ENCODE measurements at regions not wholly inside any gene's neighbourhood (a gene's known extent, or its start where the extent isn't known, plus 50 kb on each side); places are given as distances from the start of the nearest gene placed in this dataset.

- H3K4me1 ChIP-seq (ENCODE audit: control insufficient read depth, insufficient read depth, low read length) = no peaks in the 10 kb centered on the region
- DNase-seq = no peak
- 82% methylated on average over 2 of the region's 5 CpGs for WGBS (ENCODE audit: insufficient coverage, low lambda C conversion rate)
Observed at GRCh38 chr17:55635253-55635914, 87.3 kb downstream of the TMEM100 start.

GRCh38 chr17:55634702-55635101 is 88.0 kb downstream of the TMEM100 start:
- H3K27ac ChIP-seq (ENCODE audit: low read length) = no peak overlapping the region
- WGBS (ENCODE audit: insufficient coverage, low lambda C conversion rate) = no CpG with 5 or more reads among the region's 3 CpGs
- DNase-seq = no peak
- H3K36me3 ChIP-seq (ENCODE audit: control insufficient read depth, insufficient read depth, low read length) = no peaks in the 10 kb centered on the region
- no peaks in the 10 kb centered on the region for H3K4me1 ChIP-seq (ENCODE audit: control insufficient read depth, insufficient read depth, low read length)
- H3K9me3 ChIP-seq (ENCODE audit: control insufficient read depth, low read depth, low read length) = no peaks in the 10 kb centered on the region
- H3K4me3 ChIP-seq (ENCODE audit: low read length) = no peak overlapping the region
- no peaks in the 10 kb centered on the region for H3K27me3 ChIP-seq (ENCODE audit: control insufficient read depth, insufficient read depth, low read length)

More at GRCh38 chr17:55635253-55635914, 87.3 kb downstream of the TMEM100 start:
- no peak overlapping the region for H3K27ac ChIP-seq (ENCODE audit: low read length)
- H3K4me3 ChIP-seq (ENCODE audit: low read length) = no peak overlapping the region
- no peaks in the 10 kb centered on the region for H3K36me3 ChIP-seq (ENCODE audit: control insufficient read depth, insufficient read depth, low read length)
- no peaks in the 10 kb centered on the region for H3K9me3 ChIP-seq (ENCODE audit: control insufficient read depth, low read depth, low read length)
- H3K27me3 ChIP-seq (ENCODE audit: control insufficient read depth, insufficient read depth, low read length) = no peaks in the 10 kb centered on the region

- Histone ChIP-seq H3K36me3 (ENCODE audit: control insufficient read depth, insufficient read depth, low read length) (no peaks in the 10 kb centered on the region), H3K9me3 (ENCODE audit: control insufficient read depth, low read depth, low read length) (no peaks in the 10 kb centered on the region), H3K27me3 (ENCODE audit: control insufficient read depth, insufficient read depth, low read length) (no peaks in the 10 kb centered on the region), H3K4me1 (ENCODE audit: control insufficient read depth, insufficient read depth, low read length) (no peaks in the 10 kb centered on the region), H3K4me3 (ENCODE audit: low read length) (no peak overlapping the region), H3K27ac (ENCODE audit: low read length) (no peak overlapping the region)
- WGBS (ENCODE audit: insufficient coverage, low lambda C conversion rate) = no CpG with 5 or more reads among the region's 2 CpGs
- no peak for DNase-seq
Observed at GRCh38 chr17:55632893-55633292, 89.8 kb downstream of the TMEM100 start.

DNA sequence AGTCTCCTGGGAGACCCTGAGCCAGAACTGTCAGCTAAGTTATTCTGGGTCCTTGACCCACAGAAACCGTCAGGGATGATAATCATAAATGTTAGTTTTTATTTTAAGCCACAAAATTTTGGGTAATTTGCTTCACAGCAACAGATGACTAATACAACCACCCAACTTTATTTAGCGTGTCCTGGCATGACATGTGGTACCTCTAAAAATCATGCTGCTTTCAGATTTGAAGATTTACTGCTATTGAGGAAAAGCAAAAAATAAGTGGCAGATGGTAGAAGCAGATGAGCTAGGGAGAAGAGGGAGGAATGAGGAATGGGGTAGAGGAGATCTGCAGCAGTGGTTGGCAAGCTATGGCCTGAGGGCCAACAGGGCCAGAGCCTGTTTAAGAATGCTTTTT is 90.4 kb downstream of the TMEM100 start:
- no peaks in the 10 kb centered on the region for H3K27me3 ChIP-seq (ENCODE audit: control insufficient read depth, insufficient read depth, low read length)
- no peak for DNase-seq
- H3K4me3 ChIP-seq (ENCODE audit: low read length) = no peak overlapping the region
- H3K36me3 ChIP-seq (ENCODE audit: control insufficient read depth, insufficient read depth, low read length) = no peaks in the 10 kb centered on the region
- H3K27ac ChIP-seq (ENCODE audit: low read length) = no peak overlapping the region
- WGBS (ENCODE audit: insufficient coverage, low lambda C conversion rate) = 83% methylated on average over 1 of the region's 2 CpGs
- no peaks in the 10 kb centered on the region for H3K9me3 ChIP-seq (ENCODE audit: control insufficient read depth, low read depth, low read length)
- H3K4me1 ChIP-seq (ENCODE audit: control insufficient read depth, insufficient read depth, low read length) = no peaks in the 10 kb centered on the region

DNA sequence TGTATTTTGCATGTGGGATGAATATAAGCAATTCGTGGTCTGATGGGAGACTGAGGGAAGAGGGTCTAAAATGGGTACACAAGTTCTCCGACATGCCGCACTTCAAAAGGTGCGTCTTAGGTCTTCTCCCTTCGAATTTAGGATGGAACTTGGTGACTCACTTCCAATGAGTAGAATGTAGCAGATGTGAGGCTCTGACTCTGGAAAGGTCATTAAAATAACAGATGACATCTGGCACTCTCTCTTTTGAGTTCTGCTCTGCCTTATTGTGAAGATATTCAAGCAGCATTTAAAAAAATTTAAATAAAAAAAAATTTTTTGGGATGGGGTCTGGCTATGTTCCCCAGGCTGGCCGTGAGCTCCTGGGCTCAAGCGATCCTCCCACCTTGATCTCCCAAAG is 92.7 kb downstream of the TMEM100 start:
- H3K27me3 ChIP-seq (ENCODE audit: control insufficient read depth, insufficient read depth, low read length) = peaks cover 2% of the 10 kb centered on the region
- H3K36me3 ChIP-seq (ENCODE audit: control insufficient read depth, insufficient read depth, low read length) = no peaks in the 10 kb centered on the region
- H3K4me3 ChIP-seq (ENCODE audit: low read length) = no peak overlapping the region
- WGBS (ENCODE audit: insufficient coverage, low lambda C conversion rate) = 67% methylated on average over 2 of the region's 7 CpGs
- no peaks in the 10 kb centered on the region for H3K4me1 ChIP-seq (ENCODE audit: control insufficient read depth, insufficient read depth, low read length)
- no peak for DNase-seq
- H3K9me3 ChIP-seq (ENCODE audit: control insufficient read depth, low read depth, low read length) = no peaks in the 10 kb centered on the region
- no peak overlapping the region for H3K27ac ChIP-seq (ENCODE audit: low read length)

DNA sequence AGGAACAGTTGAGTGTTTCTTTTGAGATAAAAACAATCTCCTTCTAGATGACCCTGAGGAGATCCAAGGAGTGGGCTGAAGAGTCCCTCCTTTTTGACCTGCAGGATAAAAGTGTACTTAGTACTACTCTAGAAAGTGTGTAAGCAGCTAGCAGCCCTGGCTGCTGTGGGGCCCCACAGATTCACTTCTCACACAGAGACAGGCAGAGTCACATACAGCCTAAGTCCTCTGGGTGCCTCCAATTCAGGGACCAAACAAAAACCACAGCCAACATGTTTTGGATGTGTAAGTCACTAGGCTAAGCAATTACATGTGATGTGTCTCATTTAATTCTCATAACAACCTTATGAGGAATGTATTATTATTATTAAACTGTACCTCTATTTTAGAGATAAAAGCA is 97.1 kb downstream of the TMEM100 start:
- Histone ChIP-seq H3K27ac (ENCODE audit: low read length) (no peak overlapping the region), H3K9me3 (ENCODE audit: control insufficient read depth, low read depth, low read length) (no peaks in the 10 kb centered on the region), H3K27me3 (ENCODE audit: control insufficient read depth, insufficient read depth, low read length) (peaks cover 2% of the 10 kb centered on the region), H3K4me3 (ENCODE audit: low read length) (no peak overlapping the region), H3K4me1 (ENCODE audit: control insufficient read depth, insufficient read depth, low read length) (no peaks in the 10 kb centered on the region), H3K36me3 (ENCODE audit: control insufficient read depth, insufficient read depth, low read length) (no peaks in the 10 kb centered on the region)
- no peak for DNase-seq

- H3K4me3 ChIP-seq (ENCODE audit: low read length) = no peak overlapping the region
- no peak for DNase-seq
- H3K27me3 ChIP-seq (ENCODE audit: control insufficient read depth, insufficient read depth, low read length) = peaks cover 2% of the 10 kb centered on the region
- no peak overlapping the region for H3K27ac ChIP-seq (ENCODE audit: low read length)
- no peaks in the 10 kb centered on the region for H3K9me3 ChIP-seq (ENCODE audit: control insufficient read depth, low read depth, low read length)
- no peaks in the 10 kb centered on the region for H3K4me1 ChIP-seq (ENCODE audit: control insufficient read depth, insufficient read depth, low read length)
- no peaks in the 10 kb centered on the region for H3K36me3 ChIP-seq (ENCODE audit: control insufficient read depth, insufficient read depth, low read length)
- WGBS (ENCODE audit: insufficient coverage, low lambda C conversion rate) = 63% methylated on average over 1 of the region's 3 CpGs
Observed at GRCh38 chr17:55624772-55625433, 97.8 kb downstream of the TMEM100 start.

- no peak overlapping the region for H3K4me3 ChIP-seq (ENCODE audit: low read length)
- peaks cover 2% of the 10 kb centered on the region for H3K27me3 ChIP-seq (ENCODE audit: control insufficient read depth, insufficient read depth, low read length)
- no peak overlapping the region for H3K27ac ChIP-seq (ENCODE audit: low read length)
- WGBS (ENCODE audit: insufficient coverage, low lambda C conversion rate) = 70% methylated on average over 2 of the region's 3 CpGs
- H3K36me3 ChIP-seq (ENCODE audit: control insufficient read depth, insufficient read depth, low read length) = no peaks in the 10 kb centered on the region
- H3K4me1 ChIP-seq (ENCODE audit: control insufficient read depth, insufficient read depth, low read length) = no peaks in the 10 kb centered on the region
- no peaks in the 10 kb centered on the region for H3K9me3 ChIP-seq (ENCODE audit: control insufficient read depth, low read depth, low read length)
- no peak for DNase-seq
Observed at GRCh38 chr17:55622547-55622946, 100.1 kb downstream of the TMEM100 start.

- no peak overlapping the region for H3K27ac ChIP-seq (ENCODE audit: low read length)
- WGBS (ENCODE audit: insufficient coverage, low lambda C conversion rate) = 100% methylated on average over 2 of the region's 4 CpGs
Observed at GRCh38 chr17:55620945-55621344, 101.7 kb downstream of the TMEM100 start.

GRCh38 chr17:55620023-55620422 is 102.6 kb downstream of the TMEM100 start:
- H3K4me3 ChIP-seq (ENCODE audit: low read length) = no peak overlapping the region
- no peak overlapping the region for H3K27ac ChIP-seq (ENCODE audit: low read length)
- H3K9me3 ChIP-seq (ENCODE audit: control insufficient read depth, low read depth, low read length) = no peaks in the 10 kb centered on the region
- no peaks in the 10 kb centered on the region for H3K27me3 ChIP-seq (ENCODE audit: control insufficient read depth, insufficient read depth, low read length)
- H3K4me1 ChIP-seq (ENCODE audit: control insufficient read depth, insufficient read depth, low read length) = no peaks in the 10 kb centered on the region
- DNase-seq = no peak
- 86% methylated on average over 1 of the region's 3 CpGs for WGBS (ENCODE audit: insufficient coverage, low lambda C conversion rate)
- no peaks in the 10 kb centered on the region for H3K36me3 ChIP-seq (ENCODE audit: control insufficient read depth, insufficient read depth, low read length)

More at GRCh38 chr17:55620945-55621344, 101.7 kb downstream of the TMEM100 start:
- no peaks in the 10 kb centered on the region for H3K36me3 ChIP-seq (ENCODE audit: control insufficient read depth, insufficient read depth, low read length)
- H3K27me3 ChIP-seq (ENCODE audit: control insufficient read depth, insufficient read depth, low read length) = peaks cover 1% of the 10 kb centered on the region
- no peak for DNase-seq
- no peaks in the 10 kb centered on the region for H3K4me1 ChIP-seq (ENCODE audit: control insufficient read depth, insufficient read depth, low read length)
- no peak overlapping the region for H3K4me3 ChIP-seq (ENCODE audit: low read length)
- no peaks in the 10 kb centered on the region for H3K9me3 ChIP-seq (ENCODE audit: control insufficient read depth, low read depth, low read length)

DNA sequence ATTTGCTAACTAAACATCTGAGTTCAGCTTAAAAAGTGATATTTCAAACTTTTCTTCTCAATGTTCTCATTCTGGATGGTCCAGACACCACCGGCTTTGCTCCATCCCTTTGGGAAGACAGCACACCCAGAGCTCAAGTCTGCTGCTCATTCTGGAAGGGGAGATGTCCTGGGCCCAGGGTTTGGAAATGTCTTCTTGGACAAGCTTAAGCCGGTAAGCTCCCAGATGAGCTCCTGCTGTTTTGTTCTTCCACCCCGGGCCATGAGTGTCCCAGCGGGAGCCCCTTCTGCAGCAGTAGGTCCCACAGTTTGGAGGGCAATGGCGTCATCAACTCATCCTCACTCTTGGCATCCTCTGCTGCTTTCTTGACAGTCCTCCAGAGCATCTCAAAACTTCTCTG is 105.2 kb downstream of the TMEM100 start:
- H3K27me3 ChIP-seq (ENCODE audit: control insufficient read depth, insufficient read depth, low read length) = no peaks in the 10 kb centered on the region
- DNase-seq = no peak
- no peaks in the 10 kb centered on the region for H3K36me3 ChIP-seq (ENCODE audit: control insufficient read depth, insufficient read depth, low read length)
- 100% methylated on average over 1 of the region's 5 CpGs for WGBS (ENCODE audit: insufficient coverage, low lambda C conversion rate)
- H3K4me1 ChIP-seq (ENCODE audit: control insufficient read depth, insufficient read depth, low read length) = no peaks in the 10 kb centered on the region
- H3K9me3 ChIP-seq (ENCODE audit: control insufficient read depth, low read depth, low read length) = no peaks in the 10 kb centered on the region
- no peak overlapping the region for H3K4me3 ChIP-seq (ENCODE audit: low read length)
- no peak overlapping the region for H3K27ac ChIP-seq (ENCODE audit: low read length)

Data from large intestine (tissue), 3 donors.